ENCODE measurements at regions not wholly inside any gene's neighbourhood (a gene's known extent, or its start where the extent isn't known, plus 50 kb on each side); places are given as distances from the start of the nearest gene placed in this dataset.

DNA sequence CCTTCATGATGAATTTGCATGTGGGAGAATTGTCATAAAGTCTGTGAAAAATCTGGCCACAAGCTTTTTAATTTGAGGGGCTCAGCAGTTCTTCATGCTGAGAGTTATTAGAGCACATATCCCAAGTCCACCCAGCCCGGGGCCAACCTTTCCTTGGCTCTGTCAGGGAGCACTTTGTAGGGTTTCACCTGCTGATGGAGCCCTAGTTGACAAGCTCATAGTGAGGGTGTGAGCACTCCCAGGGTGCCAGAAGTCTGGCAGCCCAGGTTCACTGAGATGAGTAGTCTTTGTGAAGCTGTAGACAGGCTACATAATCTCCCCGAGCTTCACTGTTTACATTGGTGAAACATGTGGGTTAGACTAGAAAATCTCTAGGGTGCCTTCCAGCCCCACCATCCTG is 97.2 kb upstream of the NREP start:
- TF ChIP-seq BHLHE40 (IDR thresholded peaks at IDR 0.05; ENCODE audit: low read depth, low read length) (no peak), RAD21 (IDR thresholded peaks at IDR 0.05; ENCODE audit: low read length) (no peak)
